ENCODE measurements at regions not wholly inside any gene's neighbourhood (a gene's known extent, or its start where the extent isn't known, plus 50 kb on each side); places are given as distances from the start of the nearest gene placed in this dataset.

DNA sequence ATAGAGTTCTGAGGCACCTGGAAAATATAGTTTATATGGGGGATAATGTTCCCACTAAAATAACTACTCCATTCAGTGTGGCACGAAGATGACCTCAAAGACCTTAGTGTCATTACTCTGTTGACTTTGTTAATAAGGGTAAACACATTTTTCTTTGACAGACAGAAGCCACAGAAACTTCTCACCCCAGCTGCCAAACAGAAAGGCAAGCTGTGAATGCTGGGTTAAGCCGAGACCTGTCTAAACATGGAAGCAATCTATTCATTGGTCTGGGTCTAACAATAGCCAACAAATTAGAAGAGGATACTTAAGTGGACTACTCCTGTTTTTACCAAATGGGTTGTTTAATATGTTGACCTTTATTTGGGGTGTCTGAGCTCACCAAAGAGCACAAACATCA lies 171.4 kb downstream of the TLE1 start:
- no peaks in the 10 kb centered on the region for H3K27me3 ChIP-seq (ENCODE audit: insufficient read depth, low read depth)
- no peaks in the 10 kb centered on the region for H3K9me2 ChIP-seq (ENCODE audit: insufficient read depth)
- no peaks in the 10 kb centered on the region for H3K36me3 ChIP-seq (ENCODE audit: low read depth)
- no peaks in the 10 kb centered on the region for H3F3A ChIP-seq (ENCODE audit: insufficient read depth, low read depth)
- H4K20me1 ChIP-seq (ENCODE audit: insufficient read depth): no peaks in the 10 kb centered on the region; the same call in 1 of the 2 replicates
- BruUV-seq (replicated peaks): no TSS peak
- peaks cover 13% of the 10 kb centered on the region; the same call in 1 of the 2 replicates for H3K4me1 ChIP-seq (replicated peaks; ENCODE audit: insufficient read depth)
- no peak overlapping the region for H3K4me2 ChIP-seq
- no peak overlapping the region for H2AFZ ChIP-seq
- TF ChIP-seq EZH2 (IDR thresholded peaks at IDR 0.05; ENCODE audit: low read depth): no peak
- TF ChIP-seq, protein P1, sequence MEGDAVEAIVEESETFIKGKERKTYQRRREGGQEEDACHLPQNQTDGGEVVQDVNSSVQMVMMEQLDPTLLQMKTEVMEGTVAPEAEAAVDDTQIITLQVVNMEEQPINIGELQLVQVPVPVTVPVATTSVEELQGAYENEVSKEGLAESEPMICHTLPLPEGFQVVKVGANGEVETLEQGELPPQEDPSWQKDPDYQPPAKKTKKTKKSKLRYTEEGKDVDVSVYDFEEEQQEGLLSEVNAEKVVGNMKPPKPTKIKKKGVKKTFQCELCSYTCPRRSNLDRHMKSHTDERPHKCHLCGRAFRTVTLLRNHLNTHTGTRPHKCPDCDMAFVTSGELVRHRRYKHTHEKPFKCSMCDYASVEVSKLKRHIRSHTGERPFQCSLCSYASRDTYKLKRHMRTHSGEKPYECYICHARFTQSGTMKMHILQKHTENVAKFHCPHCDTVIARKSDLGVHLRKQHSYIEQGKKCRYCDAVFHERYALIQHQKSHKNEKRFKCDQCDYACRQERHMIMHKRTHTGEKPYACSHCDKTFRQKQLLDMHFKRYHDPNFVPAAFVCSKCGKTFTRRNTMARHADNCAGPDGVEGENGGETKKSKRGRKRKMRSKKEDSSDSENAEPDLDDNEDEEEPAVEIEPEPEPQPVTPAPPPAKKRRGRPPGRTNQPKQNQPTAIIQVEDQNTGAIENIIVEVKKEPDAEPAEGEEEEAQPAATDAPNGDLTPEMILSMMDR (conservative IDR thresholded peaks at IDR 0.05): no peak
- no peak for DNase-seq
- H3K27ac ChIP-seq: no peak overlapping the region
- no peaks in the 10 kb centered on the region for H3K79me2 ChIP-seq (ENCODE audit: low read depth)
- ChIA-PET CTCF (no interaction called here), POLR2A (ENCODE audit: unreplicated experiment) (no interaction called here)
- intact Hi-C loops (cut with micrococcal nuclease; ENCODE audit: unreplicated experiment): no loop called here
- peaks cover 13% of the 10 kb centered on the region; the same call in 1 of the 2 replicates for H3K9me3 ChIP-seq (ENCODE audit: insufficient read depth, low read depth)
- no peak overlapping the region for H3K4me3 ChIP-seq

DNA sequence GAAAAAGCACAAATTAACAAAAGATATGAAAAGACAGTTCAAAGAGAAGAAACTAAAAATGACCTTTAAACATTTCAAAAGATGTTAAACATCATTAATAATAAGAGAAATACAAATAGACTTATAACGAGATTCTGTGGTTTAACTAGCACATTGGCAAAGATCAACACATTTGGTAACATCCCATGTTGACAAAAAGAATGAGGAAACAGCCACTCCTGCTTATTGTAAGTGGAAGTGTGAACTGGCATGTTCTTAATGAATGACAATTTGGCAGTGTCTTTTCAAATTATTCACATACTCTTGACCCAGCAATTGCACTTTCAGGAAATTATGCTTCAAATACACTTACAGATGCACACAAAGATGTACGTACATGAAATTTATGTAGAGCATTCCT lies 176.3 kb downstream of the TLE1 start:
- Histone ChIP-seq H3K79me2 (ENCODE audit: low read depth) (no peaks in the 10 kb centered on the region), H3K4me1 (replicated peaks; ENCODE audit: insufficient read depth) (no peaks in the 10 kb centered on the region), H3K4me3 (no peak overlapping the region), H4K20me1 (ENCODE audit: insufficient read depth) (no peaks in the 10 kb centered on the region; the same call in 1 of the 2 replicates), H3K27me3 (ENCODE audit: insufficient read depth, low read depth) (no peaks in the 10 kb centered on the region), H3K4me2 (no peak overlapping the region), H3K9me3 (ENCODE audit: insufficient read depth, low read depth) (no peaks in the 10 kb centered on the region; the same call in 1 of the 2 replicates), H3K36me3 (ENCODE audit: low read depth) (no peaks in the 10 kb centered on the region), H3F3A (ENCODE audit: insufficient read depth, low read depth) (no peaks in the 10 kb centered on the region), H2AFZ (no peak overlapping the region), H3K9me2 (ENCODE audit: insufficient read depth) (no peaks in the 10 kb centered on the region), H3K27ac (no peak overlapping the region)
- CTCF ChIA-PET: no interaction called here
- BruUV-seq (replicated peaks): no TSS peak
- no peak for DNase-seq
- intact Hi-C loops (cut with micrococcal nuclease; ENCODE audit: unreplicated experiment): no loop called here
- POLR2A ChIA-PET (ENCODE audit: unreplicated experiment): no interaction called here
- TF ChIP-seq, protein P1 (conservative IDR thresholded peaks at IDR 0.05): no peak
- no peak for TF ChIP-seq EZH2 (IDR thresholded peaks at IDR 0.05; ENCODE audit: low read depth)

GRCh38 chr9:81512641-81513040 lies 176.7 kb downstream of the TLE1 start:
- no peak for DNase-seq
- no peak overlapping the region for H2AFZ ChIP-seq
- H3K9me2 ChIP-seq (ENCODE audit: insufficient read depth): no peaks in the 10 kb centered on the region
- no peak overlapping the region for H3K4me3 ChIP-seq
- no peaks in the 10 kb centered on the region for H3K27me3 ChIP-seq (ENCODE audit: insufficient read depth, low read depth)
- intact Hi-C loops (cut with micrococcal nuclease; ENCODE audit: unreplicated experiment): no loop called here
- no peak for TF ChIP-seq EZH2 (IDR thresholded peaks at IDR 0.05; ENCODE audit: low read depth)
- TF ChIP-seq, protein P1 (conservative IDR thresholded peaks at IDR 0.05): no peak
- H3K27ac ChIP-seq: no peak overlapping the region
- H3K79me2 ChIP-seq (ENCODE audit: low read depth): no peaks in the 10 kb centered on the region
- no TSS peak for BruUV-seq (replicated peaks)
- no peaks in the 10 kb centered on the region for H3K36me3 ChIP-seq (ENCODE audit: low read depth)
- no peaks in the 10 kb centered on the region; the same call in 1 of the 2 replicates for H4K20me1 ChIP-seq (ENCODE audit: insufficient read depth)
- no peaks in the 10 kb centered on the region for H3F3A ChIP-seq (ENCODE audit: insufficient read depth, low read depth)
- no peaks in the 10 kb centered on the region; the same call in 1 of the 2 replicates for H3K9me3 ChIP-seq (ENCODE audit: insufficient read depth, low read depth)
- CTCF ChIA-PET: no interaction called here
- H3K4me1 ChIP-seq (replicated peaks; ENCODE audit: insufficient read depth): no peaks in the 10 kb centered on the region
- H3K4me2 ChIP-seq: no peak overlapping the region
- POLR2A ChIA-PET (ENCODE audit: unreplicated experiment): interaction anchor here (0.7 kb wide), 1 partner anchor 128 kb away, joined by 4 read pairs; no protein-coding TSS in a partner anchor
